Coronary artery (tissue), 2 donors: ENCODE measurements at regions not wholly inside any gene's neighbourhood (a gene's known extent, or its start where the extent isn't known, plus 50 kb on each side); places are given as distances from the start of the nearest gene placed in this dataset.

ENCODE experiments used
- DNase-seq: peaks from one replicate; pipeline ENCODE4 v3.0.0-alpha.2; 2017; ENCODE audit warnings: low spot score
- H3K27ac ChIP-seq, 2 donors: fragments of 200-600 bp; sonication (generic); one replicate each; pipeline ENCODE4 v1.5.1; 2016 to 2019
- H3K4me3 ChIP-seq: fragments of 200-600 bp; sonication (generic); 2 replicates; pipeline ENCODE4 v1.5.1; 2016; ENCODE audit warnings: mild to moderate bottlenecking, moderate library complexity
- TF ChIP-seq, protein P1 (sequence below): fragments of 200-600 bp; sonication (generic); IDR thresholded peaks from one replicate; pipeline ENCODE4 v1.5.1; 2019; ENCODE audit warnings: antibody characterized with exemption

DNA sequence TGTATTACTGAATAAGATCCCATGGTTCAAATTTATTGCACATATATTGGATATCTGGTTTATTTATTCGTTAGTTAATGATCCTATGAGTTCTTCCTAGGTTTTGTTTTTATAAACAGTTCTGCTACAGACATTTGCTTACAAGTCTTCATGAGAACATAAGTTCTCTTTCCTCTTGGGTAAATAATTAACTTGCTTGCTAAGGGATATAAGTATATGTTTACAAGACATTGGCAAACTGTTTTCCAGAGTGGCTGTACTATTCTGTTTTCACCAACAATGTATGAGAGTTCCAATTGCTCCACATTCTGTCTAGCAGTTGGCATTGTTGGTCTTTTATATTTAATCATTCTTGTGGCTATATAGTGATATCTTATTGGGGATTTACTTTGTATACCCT, 341.8 kb upstream of the GBE1 start:
- no peak overlapping the region for H3K4me3 ChIP-seq
- TF ChIP-seq, protein P1, sequence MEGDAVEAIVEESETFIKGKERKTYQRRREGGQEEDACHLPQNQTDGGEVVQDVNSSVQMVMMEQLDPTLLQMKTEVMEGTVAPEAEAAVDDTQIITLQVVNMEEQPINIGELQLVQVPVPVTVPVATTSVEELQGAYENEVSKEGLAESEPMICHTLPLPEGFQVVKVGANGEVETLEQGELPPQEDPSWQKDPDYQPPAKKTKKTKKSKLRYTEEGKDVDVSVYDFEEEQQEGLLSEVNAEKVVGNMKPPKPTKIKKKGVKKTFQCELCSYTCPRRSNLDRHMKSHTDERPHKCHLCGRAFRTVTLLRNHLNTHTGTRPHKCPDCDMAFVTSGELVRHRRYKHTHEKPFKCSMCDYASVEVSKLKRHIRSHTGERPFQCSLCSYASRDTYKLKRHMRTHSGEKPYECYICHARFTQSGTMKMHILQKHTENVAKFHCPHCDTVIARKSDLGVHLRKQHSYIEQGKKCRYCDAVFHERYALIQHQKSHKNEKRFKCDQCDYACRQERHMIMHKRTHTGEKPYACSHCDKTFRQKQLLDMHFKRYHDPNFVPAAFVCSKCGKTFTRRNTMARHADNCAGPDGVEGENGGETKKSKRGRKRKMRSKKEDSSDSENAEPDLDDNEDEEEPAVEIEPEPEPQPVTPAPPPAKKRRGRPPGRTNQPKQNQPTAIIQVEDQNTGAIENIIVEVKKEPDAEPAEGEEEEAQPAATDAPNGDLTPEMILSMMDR = no peak
- H3K27ac ChIP-seq = no peak overlapping the region
- no peak for DNase-seq

DNA sequence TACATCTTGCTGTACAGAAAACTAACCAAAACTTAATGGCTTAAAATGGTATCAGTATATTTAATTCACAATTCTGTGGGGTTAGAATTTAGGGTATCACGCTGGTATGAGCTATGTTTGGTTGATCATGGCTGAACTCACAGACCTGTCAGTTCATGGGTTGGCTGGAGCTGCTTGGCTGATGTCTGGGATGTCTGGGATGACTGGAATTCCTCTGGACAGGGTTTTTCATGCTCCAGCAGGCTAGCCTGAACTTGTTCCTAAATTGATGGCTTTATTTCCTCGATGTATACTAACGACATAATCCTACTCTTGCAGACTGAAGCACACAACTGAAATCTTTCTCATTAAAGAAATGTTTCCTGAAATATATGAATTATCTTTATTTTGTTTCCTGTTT, 338.9 kb upstream of the GBE1 start:
- no peak for DNase-seq
- Histone ChIP-seq H3K27ac (no peak overlapping the region), H3K4me3 (no peak overlapping the region)
- TF ChIP-seq, protein P1 = no peak

DNA sequence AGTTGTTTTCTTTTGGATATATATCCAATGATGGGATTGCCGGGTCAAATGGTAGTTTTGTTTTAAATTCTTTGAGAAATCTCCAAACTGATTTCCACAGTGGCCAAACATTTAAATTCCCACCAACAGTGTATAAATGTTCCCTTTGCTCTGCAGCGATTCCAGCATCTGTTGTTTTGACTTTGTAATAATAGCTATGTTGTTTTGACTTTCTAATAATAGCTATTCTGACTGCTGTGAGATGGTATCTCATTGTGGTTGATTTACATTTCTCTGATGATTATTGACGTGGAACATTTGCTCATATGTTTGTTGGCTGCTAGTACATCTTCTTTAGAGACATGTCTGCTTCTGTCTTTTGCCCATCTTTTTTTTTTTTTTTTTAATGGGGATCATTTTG, 332.2 kb upstream of the GBE1 start:
- TF ChIP-seq, protein P1 = no peak
- Histone ChIP-seq H3K4me3 (no peak overlapping the region), H3K27ac (no peak overlapping the region)
- DNase-seq = no peak

DNA sequence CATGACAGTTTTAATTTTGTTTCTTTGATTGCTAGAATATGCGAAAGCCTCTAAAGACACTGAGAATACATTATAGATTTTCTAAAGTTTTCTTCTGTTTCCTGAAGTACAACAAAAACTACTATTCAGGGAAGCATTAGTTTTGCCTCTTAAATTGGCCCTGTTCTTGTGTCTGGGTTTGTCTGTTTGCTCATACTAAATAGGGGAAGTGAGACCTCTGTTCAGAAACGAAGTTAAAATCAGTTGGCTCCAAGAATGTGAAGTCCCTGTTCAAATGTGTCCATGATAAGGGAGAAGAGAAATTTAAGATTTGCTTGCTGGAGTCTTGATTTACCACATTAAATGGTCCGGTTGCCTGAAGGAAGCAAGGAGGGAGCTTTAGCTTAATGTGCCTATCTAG, 327.3 kb upstream of the GBE1 start:
- TF ChIP-seq, protein P1 = no peak
- Histone ChIP-seq H3K4me3 (no peak overlapping the region), H3K27ac (no peak overlapping the region)
- DNase-seq = no peak

DNA sequence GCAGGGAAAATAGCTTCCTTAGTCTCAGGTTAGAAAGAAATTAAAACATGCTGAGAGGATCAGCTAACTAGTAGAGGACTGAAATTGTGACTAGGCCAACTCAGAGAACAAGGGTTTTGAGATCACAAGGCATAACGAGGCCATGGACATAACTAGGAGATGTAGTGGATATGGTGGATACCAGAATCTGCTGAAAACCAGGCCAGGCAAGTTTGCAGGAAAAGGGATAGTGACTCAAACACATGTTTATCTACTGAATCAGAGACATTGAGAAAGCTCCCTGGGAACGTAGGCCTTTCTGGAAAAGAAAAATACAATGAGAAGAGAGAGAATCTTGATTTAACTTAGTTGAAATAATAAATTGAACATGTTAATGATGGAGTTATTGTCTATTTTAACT, 326.5 kb upstream of the GBE1 start:
- DNase-seq = no peak
- TF ChIP-seq, protein P1 = no peak
- Histone ChIP-seq H3K27ac (no peak overlapping the region), H3K4me3 (no peak overlapping the region)

DNA sequence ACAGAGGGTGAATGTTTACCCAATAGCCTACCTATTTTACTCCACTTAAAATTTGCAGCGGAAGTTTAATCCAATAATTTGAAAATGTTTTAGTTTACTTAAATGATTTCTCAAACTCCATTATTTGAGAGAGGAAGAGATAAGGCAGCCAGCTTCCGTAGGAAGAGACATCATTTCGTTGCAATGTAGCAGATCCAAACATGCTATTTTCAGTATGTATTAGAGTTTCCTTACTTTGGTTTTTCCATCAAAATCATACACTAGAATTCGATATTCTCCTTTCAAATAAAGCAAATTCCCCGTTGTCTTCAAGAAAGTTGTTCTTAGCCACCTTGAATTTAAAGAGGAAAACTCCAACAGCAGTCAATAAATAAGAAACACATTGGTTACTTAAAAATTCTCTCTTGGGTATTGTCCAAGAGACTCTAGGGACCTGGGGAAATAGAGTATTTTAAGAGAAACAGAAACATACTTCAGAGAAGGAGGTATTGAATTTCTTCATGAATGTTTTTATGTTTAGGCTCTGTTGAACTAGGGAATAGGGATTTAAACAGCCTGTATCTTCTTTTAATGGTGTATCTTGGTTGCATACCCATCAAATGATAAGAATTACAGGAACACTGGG, 324.5 kb upstream of the GBE1 start:
- Histone ChIP-seq H3K4me3 (no peak overlapping the region), H3K27ac (no peak overlapping the region)
- TF ChIP-seq, protein P1 = no peak
- DNase-seq = no peak

DNA sequence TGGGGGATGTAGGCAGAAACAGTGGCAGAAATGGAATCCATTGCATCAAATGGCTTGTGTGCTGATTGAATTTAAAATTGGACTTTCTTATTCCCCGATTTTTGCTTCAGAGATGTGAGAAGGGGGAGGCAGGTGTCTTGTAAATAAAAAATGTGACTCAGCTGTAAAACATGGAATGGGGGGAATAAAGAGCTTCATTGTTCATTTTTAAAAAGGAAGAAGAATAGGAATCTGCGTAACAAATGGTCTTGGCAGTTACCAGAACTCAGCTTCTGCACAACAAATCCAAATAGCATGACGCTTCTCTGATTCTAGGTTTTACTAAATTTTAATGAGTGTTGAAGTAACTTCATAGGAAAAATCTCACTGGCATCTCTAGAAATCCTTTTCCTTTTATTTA, 323.9 kb upstream of the GBE1 start:
- Histone ChIP-seq H3K27ac (no peak overlapping the region), H3K4me3 (no peak overlapping the region)
- TF ChIP-seq, protein P1 = no peak
- no peak for DNase-seq
